RWPE2 (cell line): ENCODE measurements at regions not wholly inside any gene's neighbourhood (a gene's known extent, or its start where the extent isn't known, plus 50 kb on each side); places are given as distances from the start of the nearest gene placed in this dataset.
A peak's percentile ranks its signal among the peaks of the same experiment; 100 is the strongest.

Source experiments
- ATAC-seq: fragments of 200-7000 bp; cut with Tn5 transposase; 3 replicates; pipeline ENCODE4 v1.9.1; 2021; ENCODE audit warnings: low read depth
- DNase-seq: peaks from one replicate; pipeline ENCODE4 v3.0.0-alpha.2; 2020; ENCODE audit warnings: low spot score
- H3K27ac ChIP-seq: fragments of 450-650 bp; 2 replicates; pipeline ENCODE4 v1.5.1; 2017; ENCODE audit warnings: mild to moderate bottlenecking; ENCODE audit not compliant: poor library complexity, severe bottlenecking
- H3K27me3 ChIP-seq: fragments of 250-450 bp; sonication (Bioruptor Pico); 2 replicates; pipeline ENCODE4 v1.5.1; 2021; ENCODE audit warnings: mild to moderate bottlenecking, moderate library complexity; ENCODE audit not compliant: insufficient read depth, poor library complexity, severe bottlenecking
- H3K36me3 ChIP-seq: fragments of 250-450 bp; sonication (Bioruptor Pico); 2 replicates; pipeline ENCODE4 v1.5.1; 2020; ENCODE audit warnings: low read depth, mild to moderate bottlenecking, moderate library complexity
- H3K4me1 ChIP-seq: fragments of 250-450 bp; sonication (Bioruptor Pico); 2 replicates; pipeline ENCODE4 v1.5.1; 2021; ENCODE audit warnings: mild to moderate bottlenecking, moderate library complexity; ENCODE audit not compliant: insufficient read depth, poor library complexity, severe bottlenecking
- H3K4me3 ChIP-seq: fragments of 250-450 bp; sonication (Bioruptor Pico); 2 replicates; pipeline ENCODE4 v1.5.1; 2021; ENCODE audit warnings: mild to moderate bottlenecking, moderate library complexity; ENCODE audit not compliant: severe bottlenecking
- H3K9me3 ChIP-seq: fragments of 250-450 bp; sonication (Bioruptor Pico); 2 replicates; pipeline ENCODE4 v1.5.1; 2021; ENCODE audit warnings: mild to moderate bottlenecking, moderate library complexity; ENCODE audit not compliant: severe bottlenecking
- TF ChIP-seq, protein P1 (sequence below): fragments of 450-650 bp; IDR thresholded peaks from one replicate; pipeline ENCODE4 v1.5.1; 2017; ENCODE audit warnings: mild to moderate bottlenecking, moderate library complexity; ENCODE audit not compliant: poor library complexity, severe bottlenecking

DNA sequence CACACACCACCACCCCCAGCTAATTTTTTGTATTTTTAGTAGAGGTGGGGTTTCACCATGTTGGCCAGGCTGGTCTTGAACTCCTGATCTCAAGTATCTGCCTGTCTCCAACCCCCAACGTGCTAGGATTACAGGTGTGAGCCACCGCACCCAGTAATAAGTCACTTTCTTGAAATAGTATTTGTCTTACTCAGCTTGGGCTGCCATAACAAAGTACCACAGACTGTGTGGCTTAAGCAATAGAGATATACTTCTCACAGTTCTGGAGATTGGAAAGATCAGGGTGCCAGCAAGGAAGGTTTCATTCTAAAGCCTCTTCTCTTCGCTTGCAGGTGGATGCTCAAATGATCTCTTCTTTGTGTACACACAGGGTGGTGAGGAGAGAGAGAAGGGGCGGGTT is 99.8 kb downstream of the ARRDC3 start:
- H3K4me3 ChIP-seq: no peak overlapping the region
- DNase-seq: no peak
- no peak for ATAC-seq

GRCh38 chr5:91282210-91282609 is 100.9 kb downstream of the ARRDC3 start:
- TF ChIP-seq, protein P1, sequence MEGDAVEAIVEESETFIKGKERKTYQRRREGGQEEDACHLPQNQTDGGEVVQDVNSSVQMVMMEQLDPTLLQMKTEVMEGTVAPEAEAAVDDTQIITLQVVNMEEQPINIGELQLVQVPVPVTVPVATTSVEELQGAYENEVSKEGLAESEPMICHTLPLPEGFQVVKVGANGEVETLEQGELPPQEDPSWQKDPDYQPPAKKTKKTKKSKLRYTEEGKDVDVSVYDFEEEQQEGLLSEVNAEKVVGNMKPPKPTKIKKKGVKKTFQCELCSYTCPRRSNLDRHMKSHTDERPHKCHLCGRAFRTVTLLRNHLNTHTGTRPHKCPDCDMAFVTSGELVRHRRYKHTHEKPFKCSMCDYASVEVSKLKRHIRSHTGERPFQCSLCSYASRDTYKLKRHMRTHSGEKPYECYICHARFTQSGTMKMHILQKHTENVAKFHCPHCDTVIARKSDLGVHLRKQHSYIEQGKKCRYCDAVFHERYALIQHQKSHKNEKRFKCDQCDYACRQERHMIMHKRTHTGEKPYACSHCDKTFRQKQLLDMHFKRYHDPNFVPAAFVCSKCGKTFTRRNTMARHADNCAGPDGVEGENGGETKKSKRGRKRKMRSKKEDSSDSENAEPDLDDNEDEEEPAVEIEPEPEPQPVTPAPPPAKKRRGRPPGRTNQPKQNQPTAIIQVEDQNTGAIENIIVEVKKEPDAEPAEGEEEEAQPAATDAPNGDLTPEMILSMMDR: no peak
- no peaks in the 10 kb centered on the region for H3K36me3 ChIP-seq
- H3K27me3 ChIP-seq: no peaks in the 10 kb centered on the region
- no peak overlapping the region for H3K4me3 ChIP-seq
- DNase-seq (no peak), ATAC-seq (no peak)
- H3K4me1 ChIP-seq: peaks cover 13% of the 10 kb centered on the region
- no peaks in the 10 kb centered on the region for H3K9me3 ChIP-seq
- peak overlapping the region; percentile 93 for H3K27ac ChIP-seq

More for the DNA sequence above, 99.8 kb downstream of the ARRDC3 start:
- no peaks in the 10 kb centered on the region for H3K36me3 ChIP-seq
- H3K9me3 ChIP-seq: no peaks in the 10 kb centered on the region
- peaks cover 13% of the 10 kb centered on the region for H3K4me1 ChIP-seq
- H3K27me3 ChIP-seq: no peaks in the 10 kb centered on the region
- TF ChIP-seq, protein P1: no peak
- H3K27ac ChIP-seq: no peak overlapping the region

DNA sequence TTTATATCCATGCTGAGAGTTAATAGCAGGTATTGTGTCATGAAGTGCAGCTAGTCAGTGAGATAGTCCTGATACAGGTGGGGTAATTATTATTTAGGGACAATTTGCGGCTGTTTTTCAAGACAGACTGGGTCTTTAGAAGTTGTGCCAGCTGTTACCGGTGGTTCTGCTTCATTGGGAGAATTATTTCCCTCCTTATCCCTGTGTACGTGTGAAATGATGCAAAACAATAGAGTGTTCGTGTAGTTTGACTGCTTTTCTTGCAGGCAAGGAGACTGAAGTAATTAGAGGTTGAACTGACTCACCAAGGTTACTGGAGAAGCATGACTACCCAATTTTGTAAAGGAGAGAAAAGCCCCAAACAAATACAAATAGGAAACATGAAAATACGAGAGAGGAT is 101.7 kb downstream of the ARRDC3 start:
- TF ChIP-seq, protein P1: no peak
- H3K27ac ChIP-seq: peak overlapping the region; percentile 93
- H3K36me3 ChIP-seq: no peaks in the 10 kb centered on the region
- H3K4me1 ChIP-seq: peaks cover 13% of the 10 kb centered on the region
- H3K4me3 ChIP-seq: no peak overlapping the region
- DNase-seq: no peak
- no peaks in the 10 kb centered on the region for H3K9me3 ChIP-seq
- ATAC-seq: peak; percentile 48
- no peaks in the 10 kb centered on the region for H3K27me3 ChIP-seq

DNA sequence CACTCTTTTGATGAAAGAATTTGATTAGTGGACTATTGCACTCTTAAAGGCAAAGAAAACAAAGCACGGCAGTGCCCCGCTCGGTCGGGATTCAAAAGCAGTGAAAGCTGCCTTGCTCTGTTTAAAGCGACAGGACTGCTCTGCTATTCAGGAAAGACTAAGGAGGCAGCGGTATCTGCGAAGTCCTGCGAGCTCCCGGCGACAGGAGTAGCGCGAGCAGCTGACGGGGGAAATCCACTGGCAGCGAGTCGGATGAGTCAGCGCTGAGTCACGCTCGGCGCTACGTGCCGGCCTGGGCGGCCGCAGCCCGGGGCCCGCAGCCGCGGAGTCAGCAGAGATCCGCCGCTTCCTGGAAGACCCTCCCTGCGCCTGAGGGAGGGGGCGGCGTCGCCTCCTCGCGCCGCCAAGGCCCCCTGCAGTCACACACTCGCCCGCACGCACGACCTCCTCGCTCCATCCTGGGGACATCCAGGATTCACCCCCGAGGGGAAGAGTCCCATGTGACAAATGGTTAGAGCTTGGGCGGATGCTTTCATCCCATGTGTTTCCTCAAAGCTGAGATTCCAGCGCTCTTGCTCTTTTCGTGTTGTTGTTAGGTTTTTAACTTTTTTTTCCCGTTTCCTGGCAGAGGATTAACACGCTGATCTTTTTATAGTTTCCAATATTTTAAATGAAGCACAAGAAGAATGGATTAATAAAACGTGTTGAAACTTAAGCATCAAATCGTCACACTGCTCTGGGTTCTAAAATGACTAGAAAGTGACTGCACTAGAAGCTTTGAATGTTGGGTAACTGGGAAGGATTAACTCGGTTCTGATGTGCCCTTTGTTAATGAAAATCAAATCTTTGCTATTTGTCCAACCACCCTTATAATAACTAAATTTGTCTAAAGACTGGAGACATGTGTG is 102.5 kb downstream of the ARRDC3 start:
- H3K36me3 ChIP-seq: no peaks in the 10 kb centered on the region
- peak; percentile 98 for DNase-seq
- H3K4me3 ChIP-seq: peak overlapping the region; percentile 18
- H3K4me1 ChIP-seq: peaks cover 13% of the 10 kb centered on the region
- TF ChIP-seq, protein P1: peak; percentile 8
- H3K27ac ChIP-seq: peak overlapping the region; percentile 93
- no peaks in the 10 kb centered on the region for H3K27me3 ChIP-seq
- ATAC-seq: peak; percentile 92
- no peaks in the 10 kb centered on the region for H3K9me3 ChIP-seq

DNA sequence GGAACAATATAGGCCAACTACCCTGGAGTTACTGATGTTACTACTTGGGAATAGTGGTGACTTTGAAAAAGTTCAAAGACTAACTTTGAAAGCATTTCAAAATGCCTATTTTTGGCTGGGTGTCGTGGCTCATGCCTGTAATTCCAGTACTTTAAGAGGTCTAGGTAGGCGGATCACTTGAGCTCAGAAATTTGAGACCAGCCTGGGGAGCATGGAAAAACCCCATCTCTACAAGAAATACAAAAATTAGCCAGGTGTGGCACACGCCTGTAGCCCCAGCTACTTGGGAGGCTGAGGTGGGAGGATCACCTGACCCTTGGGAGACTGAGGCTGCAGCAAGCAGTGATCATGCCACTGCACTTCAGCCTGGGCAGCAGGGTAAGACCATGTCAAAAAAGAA is 105.3 kb downstream of the ARRDC3 start:
- DNase-seq (no peak), ATAC-seq (no peak)
- no peak overlapping the region for H3K4me3 ChIP-seq
- no peak overlapping the region for H3K27ac ChIP-seq
- TF ChIP-seq, protein P1: no peak
- peaks cover 13% of the 10 kb centered on the region for H3K4me1 ChIP-seq
- H3K27me3 ChIP-seq: no peaks in the 10 kb centered on the region
- no peaks in the 10 kb centered on the region for H3K36me3 ChIP-seq
- H3K9me3 ChIP-seq: no peaks in the 10 kb centered on the region
